Activated CD4-positive, alpha-beta T cell treated with anti-CD3 and anti-CD28 coated beads, Interleukin-10, Interleukin-2, amounts not matched to agents 100 ng/mL and 50 ng/mL, durations not matched to agents 16 hours and 8 hours (primary cell): ENCODE measurements at regions not wholly inside any gene's neighbourhood (a gene's known extent, or its start where the extent isn't known, plus 50 kb on each side); places are given as distances from the start of the nearest gene placed in this dataset.

Experiments used
- DNase-seq: peaks from one replicate; pipeline ENCODE4 v3.0.0-alpha.2; 2020

GRCh38 chr12:58202933-58203718, 261.8 kb downstream of the ATP23 start:
- no peak for DNase-seq

GRCh38 chr12:58204071-58204470, 262.7 kb downstream of the ATP23 start:
- DNase-seq: no peak

GRCh38 chr12:58206876-58207275, 265.5 kb downstream of the ATP23 start:
- no peak for DNase-seq

GRCh38 chr12:58211211-58211610, 269.8 kb downstream of the ATP23 start:
- no peak for DNase-seq

GRCh38 chr12:58217130-58217529, 275.8 kb downstream of the ATP23 start:
- DNase-seq: no peak

GRCh38 chr12:58224536-58225105, 283.3 kb downstream of the ATP23 start:
- DNase-seq: no peak

GRCh38 chr12:58225203-58225877, 284.0 kb downstream of the ATP23 start:
- DNase-seq: no peak

GRCh38 chr12:58233886-58234285, 292.5 kb downstream of the ATP23 start:
- no peak for DNase-seq

GRCh38 chr12:58238411-58238810, 297.0 kb downstream of the ATP23 start:
- no peak for DNase-seq

- no peak for DNase-seq
Measured at GRCh38 chr12:58241099-58241498, 299.7 kb downstream of the ATP23 start.

GRCh38 chr12:58242796-58243630, 301.6 kb downstream of the ATP23 start:
- DNase-seq: no peak

GRCh38 chr12:58247633-58248032, 306.3 kb downstream of the ATP23 start:
- no peak for DNase-seq

- DNase-seq: no peak
Measured at GRCh38 chr12:58248599-58248998, 307.2 kb downstream of the ATP23 start.

- no peak for DNase-seq
Measured at GRCh38 chr12:58249610-58250009, 308.2 kb downstream of the ATP23 start.

GRCh38 chr12:58250077-58250476, 308.7 kb downstream of the ATP23 start:
- no peak for DNase-seq

- no peak for DNase-seq
Measured at GRCh38 chr12:58252914-58253313, 311.5 kb downstream of the ATP23 start.

- DNase-seq: no peak
Measured at GRCh38 chr12:58253663-58254062, 312.3 kb downstream of the ATP23 start.

GRCh38 chr12:58254463-58255100, 313.2 kb downstream of the ATP23 start:
- DNase-seq: no peak

GRCh38 chr12:58262796-58263195, 321.4 kb downstream of the ATP23 start:
- no peak for DNase-seq

GRCh38 chr12:58263816-58264215, 322.4 kb downstream of the ATP23 start:
- no peak for DNase-seq

- no peak for DNase-seq
Measured at GRCh38 chr12:58268069-58268468, 326.7 kb downstream of the ATP23 start.

GRCh38 chr12:58269476-58269875, 328.1 kb downstream of the ATP23 start:
- DNase-seq: no peak
